HEK293 (cell line): ENCODE measurements at regions not wholly inside any gene's neighbourhood (a gene's known extent, or its start where the extent isn't known, plus 50 kb on each side); places are given as distances from the start of the nearest gene placed in this dataset.

ENCODE experiments used
- CTCF ChIP-seq: fragments of 450-650 bp; formaldehyde crosslinking; IDR thresholded peaks from 2 replicates; pipeline ENCODE4 v1.5.1; 2016; ENCODE audit warnings: missing biosample characterization, missing genetic modification characterization
- KLF1 ChIP-seq: fragments of 450-650 bp; formaldehyde crosslinking; IDR thresholded peaks from 2 replicates; pipeline ENCODE4 v1.5.1; 2016; ENCODE audit warnings: missing biosample characterization, missing genetic modification characterization
- ZNF274 ChIP-seq, 2 experiments: fragments of 200-500 bp in 1 of 2; fragments of 450-650 bp in 1 of 2; sonication (Bioruptor generic) in 1 of 2; formaldehyde crosslinking in 1 of 2; IDR thresholded peaks; 2 replicates each; pipeline versions ENCODE4 v1.5.1 to v1.6.1; 2014 to 2016; ENCODE audit warnings: borderline replicate concordance in 1 of 2, inconsistent platforms in 1 of 2, low read length in 1 of 2, missing biosample characterization in 1 of 2, missing genetic modification characterization in 1 of 2
- ZNF280C ChIP-seq: fragments of 450-650 bp; formaldehyde crosslinking; IDR thresholded peaks from 2 replicates; pipeline ENCODE4 v1.5.1; 2016; ENCODE audit warnings: missing biosample characterization, missing genetic modification characterization
- ZNF416 ChIP-seq: fragments of 450-650 bp; formaldehyde crosslinking; IDR thresholded peaks from 2 replicates; pipeline ENCODE4 v1.5.1; 2016; ENCODE audit warnings: missing biosample characterization, missing genetic modification characterization
- ZNF426 ChIP-seq: fragments of 450-650 bp; formaldehyde crosslinking; IDR thresholded peaks from 2 replicates; pipeline ENCODE4 v1.5.1; 2017; ENCODE audit warnings: missing biosample characterization, missing genetic modification characterization, mild to moderate bottlenecking, inconsistent platforms, moderate library complexity
- ZNF580 ChIP-seq: fragments of 450-650 bp; formaldehyde crosslinking; IDR thresholded peaks from 2 replicates; pipeline ENCODE4 v1.5.1; 2016; ENCODE audit warnings: missing biosample characterization, missing genetic modification characterization

- TF ChIP-seq ZNF416 (tag by site-specific recombination) (no peak), ZNF426 (tag by site-specific recombination) (no peak), KLF1 (tag by site-specific recombination) (no peak), ZNF580 (tag by site-specific recombination) (no peak), CTCF (no peak), ZNF274 (IDR thresholded peaks at IDR 0.05; ENCODE audit: low read length) (no peak), ZNF274 (tag by site-specific recombination; IDR thresholded peaks at IDR 0.05; ENCODE audit: borderline replicate concordance) (no peak), ZNF280C (tag by site-specific recombination) (no peak)
Observed at GRCh38 chr3:84820906-84821305, 137.9 kb upstream of the CADM2 start.
